ENCODE measurements at regions not wholly inside any gene's neighbourhood (a gene's known extent, or its start where the extent isn't known, plus 50 kb on each side); places are given as distances from the start of the nearest gene placed in this dataset.
A peak's percentile ranks its signal among the peaks of the same experiment; 100 is the strongest.
"Not testable (repeated sequence)": the region's sequence is repeated elsewhere in the genome, so short reads cannot be mapped to it uniquely, and the experiment has no call there.

DNA sequence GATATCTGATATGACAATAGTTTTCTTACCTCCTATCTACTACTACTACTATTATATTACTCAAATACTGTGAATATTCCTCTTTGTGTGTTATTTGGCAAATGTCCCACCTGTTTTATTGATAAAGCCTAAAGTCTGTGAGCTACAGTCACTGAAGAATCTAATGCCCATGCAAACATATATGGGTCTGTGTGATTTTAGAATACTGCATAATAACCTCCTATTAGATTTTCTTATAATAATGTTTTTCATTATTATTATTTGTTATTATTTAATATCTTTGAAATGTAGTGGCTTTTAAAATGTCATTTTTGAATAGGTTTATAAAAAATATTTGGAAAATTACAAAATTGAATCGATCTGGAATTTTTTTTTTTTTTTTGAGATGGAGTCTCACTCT is 1330.8 kb upstream of the MIR17HG start:
- no peak for DNase-seq

DNA sequence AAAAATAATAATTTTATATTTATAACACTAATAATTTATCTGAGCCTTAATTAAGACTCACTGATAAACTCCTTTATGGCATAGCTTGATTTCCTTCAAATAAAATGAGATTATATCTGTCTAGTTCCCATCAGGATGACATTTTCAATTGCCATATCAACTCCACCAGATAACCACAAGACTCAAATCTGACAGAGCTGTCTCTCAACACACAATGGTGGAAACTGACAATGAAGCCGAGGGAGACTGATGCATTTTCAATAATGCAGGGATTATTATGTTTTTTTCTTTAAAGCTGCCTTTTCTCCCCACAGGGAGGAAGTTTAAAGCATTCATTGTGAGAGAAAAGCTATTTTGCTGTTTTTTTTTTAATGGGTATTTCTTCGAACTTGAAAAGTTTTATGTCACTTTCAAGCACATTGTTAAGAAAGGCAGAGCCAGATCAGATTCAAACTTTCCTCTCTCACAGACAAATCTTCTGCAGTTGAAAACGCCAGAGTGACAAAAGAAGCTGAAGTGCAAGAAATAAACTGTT is 1326.9 kb upstream of the MIR17HG start:
- DNase-seq, result no peak

DNA sequence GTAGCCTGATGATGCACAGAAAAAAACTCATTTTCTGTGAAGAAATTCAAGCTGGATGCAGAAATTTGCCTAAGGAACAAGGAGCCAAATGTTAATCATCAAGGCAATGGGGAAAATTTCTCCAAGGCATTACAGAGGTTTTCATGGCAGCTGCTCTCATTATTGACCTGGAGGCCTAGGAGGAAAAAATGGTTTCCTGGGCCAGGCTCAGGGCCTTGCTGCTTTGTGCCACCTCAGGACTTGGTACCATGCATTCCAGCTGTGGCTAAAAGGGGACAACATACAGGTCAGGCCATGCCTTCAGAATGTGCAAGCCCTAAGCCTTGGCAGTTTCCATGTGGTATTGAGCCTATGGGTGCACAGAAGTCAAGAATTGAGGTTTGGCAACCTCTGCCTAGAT is 1320.1 kb upstream of the MIR17HG start:
- DNase-seq, result no peak

GRCh38 chr13:90032313-90032712 is 1315.2 kb upstream of the MIR17HG start:
- DNase-seq, result no peak

- DNase-seq, result no peak
Observed at GRCh38 chr13:90032841-90033493, 1314.5 kb upstream of the MIR17HG start.

DNA sequence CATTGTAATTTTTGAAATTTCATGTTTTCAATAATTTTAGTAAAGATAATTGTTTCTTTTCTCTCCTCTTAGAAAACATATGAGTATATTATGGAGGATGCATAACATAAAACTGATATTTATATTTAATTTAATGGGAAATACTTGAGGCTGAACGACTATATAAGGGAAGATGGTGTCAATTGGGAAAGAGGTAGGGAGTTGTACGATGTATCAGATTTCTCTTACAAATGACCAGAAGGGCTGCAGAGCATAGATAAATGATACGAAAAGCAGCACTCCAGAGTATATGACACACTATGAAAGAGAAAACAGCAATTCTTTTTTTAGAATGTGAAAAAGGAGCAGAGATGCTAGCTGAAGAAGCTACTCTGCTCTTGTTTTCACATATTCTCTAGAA is 1308.0 kb upstream of the MIR17HG start:
- no peak for DNase-seq

- no peak for DNase-seq
Observed at GRCh38 chr13:90047600-90047999, 1299.9 kb upstream of the MIR17HG start.

DNA sequence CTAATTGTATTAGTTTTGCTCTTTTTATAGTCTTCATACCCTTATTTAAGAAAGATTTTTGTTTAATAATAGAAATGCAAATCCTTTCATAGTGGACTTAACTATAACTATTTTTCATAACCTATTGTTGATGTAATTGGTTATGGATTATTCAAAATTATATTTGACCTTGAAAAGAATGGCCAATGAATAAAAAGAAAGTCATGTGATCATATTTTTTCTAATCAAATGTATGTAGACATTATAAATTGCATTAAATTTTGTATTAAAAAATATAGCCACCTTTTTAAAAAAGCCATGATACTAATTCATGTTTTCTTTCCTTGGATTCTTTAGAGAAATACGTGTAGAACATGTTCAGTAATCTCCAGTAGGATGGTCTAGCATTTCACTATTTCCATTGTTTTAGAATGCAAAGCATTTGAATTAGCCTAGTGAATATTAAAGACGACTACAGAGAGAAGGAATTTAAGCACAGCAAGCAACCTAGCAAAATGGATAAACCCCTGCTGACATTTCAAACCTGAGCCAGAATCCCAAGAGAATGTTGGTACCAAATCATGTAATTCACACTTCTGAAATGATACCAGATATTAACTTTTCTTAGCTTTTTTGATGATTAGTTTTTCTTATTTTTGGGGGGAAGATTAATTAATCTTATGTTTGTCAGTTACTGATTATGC is 1297.4 kb upstream of the MIR17HG start:
- DNase-seq, result no peak

- DNase-seq, result peak; percentile 2
Observed at GRCh38 chr13:90055121-90055520, 1292.4 kb upstream of the MIR17HG start.

DNA sequence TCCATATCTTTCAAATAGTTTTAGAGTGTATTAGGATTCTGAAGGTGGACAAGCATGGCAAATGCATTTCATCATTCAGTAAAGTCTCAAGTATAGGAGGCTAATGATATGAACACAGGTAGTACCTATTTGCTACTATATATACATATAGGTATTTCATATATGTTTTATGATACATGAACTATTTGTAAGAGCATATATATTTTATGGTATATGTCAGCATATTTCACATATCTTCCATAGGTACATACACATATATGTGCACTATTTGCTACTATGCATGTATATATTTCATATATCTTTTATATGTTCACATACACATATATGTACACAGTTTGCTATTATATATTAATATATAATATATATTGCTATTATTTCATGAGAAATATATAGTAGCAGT is 1291.7 kb upstream of the MIR17HG start:
- no peak for DNase-seq

DNA sequence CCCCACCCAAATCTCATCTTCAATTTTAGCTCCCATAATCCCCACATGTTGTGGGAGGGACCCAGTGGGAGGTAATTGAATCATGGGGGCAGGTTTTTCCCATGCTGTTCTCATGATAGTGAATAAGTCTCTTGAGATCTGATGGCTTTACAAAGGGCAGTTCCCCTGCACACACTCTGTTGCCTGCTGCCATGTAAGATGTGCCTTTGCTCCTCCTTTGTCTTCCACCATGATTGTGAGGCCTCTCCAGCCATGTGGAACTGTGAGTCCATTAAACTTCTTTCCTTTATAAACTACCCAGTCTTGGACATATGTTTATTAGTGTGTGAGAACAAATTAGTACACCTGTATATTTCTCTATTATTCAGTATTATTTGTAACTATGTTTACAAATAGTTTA is 1283.3 kb upstream of the MIR17HG start:
- DNase-seq, result not testable (repeated sequence)

DNA sequence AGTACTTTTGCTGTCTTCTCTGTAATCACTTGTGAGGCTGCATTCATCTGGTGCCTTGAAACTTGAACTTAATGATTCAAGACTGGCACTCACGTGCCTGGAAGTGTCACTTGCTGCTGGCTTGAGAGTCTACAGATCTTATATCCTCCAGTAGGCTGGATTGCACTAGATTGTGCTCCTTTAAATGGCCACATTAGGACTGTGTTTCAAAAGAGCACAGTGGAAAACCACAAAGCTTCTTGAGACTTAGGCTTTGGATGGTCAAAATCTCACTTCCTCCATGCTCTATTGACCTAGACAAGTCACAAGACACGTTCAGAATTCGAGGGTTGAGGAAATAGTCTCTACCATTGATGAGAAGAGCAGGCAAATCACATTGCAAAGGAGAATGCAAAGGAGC is 1278.8 kb upstream of the MIR17HG start:
- DNase-seq, result no peak

- no peak for DNase-seq
Observed at GRCh38 chr13:90070362-90070761, 1277.1 kb upstream of the MIR17HG start.

- DNase-seq, result no peak
Observed at GRCh38 chr13:90070837-90071525, 1276.5 kb upstream of the MIR17HG start.

DNA sequence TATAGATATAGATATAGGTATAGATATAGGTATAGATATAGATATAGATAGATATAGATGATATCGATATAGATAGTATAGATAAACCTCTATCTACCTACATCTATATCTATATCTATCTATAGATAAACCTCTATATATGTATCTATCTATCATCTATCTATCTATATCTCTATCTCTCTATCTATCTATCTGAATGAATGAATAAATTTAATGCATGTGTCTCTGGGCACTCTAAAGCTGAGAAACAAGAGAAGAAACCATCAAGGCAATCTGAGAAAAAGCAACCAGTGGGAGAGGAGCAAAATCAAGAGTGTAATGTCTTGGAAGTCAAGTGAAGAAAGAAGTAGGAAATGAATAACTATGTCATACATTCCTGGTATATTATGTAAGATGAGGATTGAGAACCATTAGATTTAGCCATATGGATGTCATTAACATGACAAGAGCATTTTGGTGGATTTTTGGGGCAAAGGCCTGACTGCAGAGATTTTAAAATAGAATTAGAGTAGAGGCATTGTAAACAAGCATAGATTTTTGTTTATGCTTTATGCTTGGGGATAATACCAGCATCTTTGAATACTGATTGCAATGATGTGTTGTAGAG is 1262.7 kb upstream of the MIR17HG start:
- DNase-seq, result peak; percentile 64

DNA sequence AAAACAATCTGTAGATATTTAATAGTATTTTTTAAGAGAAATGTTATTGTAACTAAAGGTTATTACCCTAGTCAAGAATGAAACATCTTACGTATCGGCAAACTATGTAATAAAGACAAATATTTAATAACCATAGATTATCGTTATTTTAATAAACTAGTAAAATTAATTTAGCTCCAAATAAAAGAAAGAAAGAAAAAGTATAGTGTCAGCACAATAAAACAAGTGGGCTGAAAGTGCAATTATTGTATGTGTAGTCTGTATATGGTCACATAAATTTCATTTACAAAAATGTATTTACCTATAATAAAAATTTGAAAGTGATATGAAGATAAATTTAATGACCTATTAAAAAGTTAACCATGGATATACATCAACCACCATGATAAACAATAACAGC is 1258.4 kb upstream of the MIR17HG start:
- no peak for DNase-seq

- no peak for DNase-seq
Observed at GRCh38 chr13:90091611-90092010, 1255.9 kb upstream of the MIR17HG start.

DNA sequence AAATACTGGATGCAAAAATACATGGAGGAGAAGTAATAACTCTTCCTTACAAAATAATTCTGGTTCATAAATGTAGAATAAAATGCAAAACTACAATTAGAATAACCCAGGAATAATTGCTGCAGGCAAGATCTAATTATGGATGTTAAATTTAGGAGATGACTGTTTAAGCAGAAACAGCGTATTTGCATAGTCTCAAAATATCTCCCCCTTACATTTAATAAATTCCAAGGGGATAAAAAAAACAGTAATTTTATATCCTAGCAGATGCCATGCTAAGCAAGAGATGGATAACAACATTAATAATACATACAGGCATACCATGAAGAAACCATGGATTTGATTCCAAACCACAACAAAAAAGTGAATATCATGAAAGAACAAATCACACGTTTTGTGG is 1253.1 kb upstream of the MIR17HG start:
- no peak for DNase-seq

- DNase-seq, result no peak
Observed at GRCh38 chr13:90098577-90098976, 1248.9 kb upstream of the MIR17HG start.

DNA sequence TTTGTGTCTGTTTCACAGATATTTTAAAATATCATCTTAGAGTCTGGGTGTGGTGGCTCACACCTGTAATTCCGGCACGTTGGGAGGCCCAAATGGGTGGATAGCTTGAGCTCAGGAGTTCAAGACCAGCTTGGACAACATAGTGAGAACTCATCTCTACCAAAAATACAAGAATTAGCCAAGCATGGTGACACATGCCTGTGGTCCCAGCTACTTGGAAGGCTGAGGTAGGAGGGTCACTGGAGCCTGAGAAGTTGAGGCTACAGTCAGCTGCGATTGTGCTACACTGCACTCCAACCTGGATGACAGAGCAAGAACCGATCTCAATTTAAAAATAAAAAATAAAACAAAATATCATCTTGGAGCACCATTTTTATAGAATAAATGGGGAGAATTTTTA is 1247.6 kb upstream of the MIR17HG start:
- DNase-seq, result no peak

DNA sequence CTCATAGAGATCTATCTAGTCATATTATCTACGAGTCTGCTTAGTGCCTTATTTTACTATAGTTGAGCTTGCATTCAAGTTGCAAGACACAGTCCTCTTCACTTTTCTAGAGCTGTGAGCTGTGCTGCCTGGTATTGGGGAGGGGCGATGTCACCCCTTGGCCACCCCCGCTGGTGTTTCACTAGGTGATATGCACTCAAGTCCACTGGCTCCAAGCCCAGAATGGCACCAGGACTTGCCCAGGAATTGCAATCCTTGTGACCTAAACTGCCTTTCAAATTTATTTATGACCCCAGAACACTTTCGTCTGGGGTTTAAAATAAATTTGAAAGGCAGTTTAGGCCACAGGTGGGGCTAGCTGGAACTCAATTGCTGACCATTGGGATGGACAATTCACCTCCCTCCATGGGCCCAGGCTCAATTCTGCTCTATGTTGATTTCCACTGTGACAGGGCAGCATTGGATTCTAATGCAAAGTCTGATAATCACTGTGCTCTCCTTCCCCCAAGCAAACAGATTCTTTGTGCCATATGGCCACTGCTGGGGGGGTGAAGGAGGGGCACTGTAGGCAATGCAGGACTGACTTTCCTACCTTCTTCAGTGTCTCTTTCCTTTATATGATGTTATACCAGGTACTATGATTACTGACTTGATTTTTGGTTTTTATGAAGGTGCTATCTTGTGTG is 1244.2 kb upstream of the MIR17HG start:
- DNase-seq, result no peak

- no peak for DNase-seq
Observed at GRCh38 chr13:90104764-90105163, 1242.7 kb upstream of the MIR17HG start.

DNA sequence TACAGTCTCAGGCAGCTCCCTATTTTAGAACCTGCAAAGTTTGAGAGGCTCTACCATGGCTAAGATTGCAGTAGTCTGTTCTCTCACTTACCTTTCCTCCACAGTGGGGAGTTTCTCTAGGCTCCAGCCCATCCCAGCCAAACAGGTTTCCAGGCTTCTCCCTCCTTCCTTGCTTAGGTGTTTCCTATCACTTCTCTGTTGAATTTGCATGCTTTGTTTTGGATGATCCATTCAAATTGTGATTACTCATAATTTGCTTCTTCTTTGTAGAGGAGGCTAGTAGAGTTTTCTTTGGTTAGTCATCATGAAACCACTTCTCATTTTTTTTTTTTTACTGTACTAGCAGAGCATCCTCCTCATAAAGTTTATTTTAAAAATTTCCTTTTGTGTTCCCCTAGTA is 1242.2 kb upstream of the MIR17HG start:
- peak; percentile 71 for DNase-seq
